VCaP (cell line): ENCODE measurements at regions not wholly inside any gene's neighbourhood (a gene's known extent, or its start where the extent isn't known, plus 50 kb on each side); places are given as distances from the start of the nearest gene placed in this dataset.

Experiments used
- H3K27ac ChIP-seq: fragments of 450-650 bp; 2 replicates; pipeline ENCODE4 v1.5.1; 2017
- CTCF ChIP-seq: fragments of 450-650 bp; conservative IDR thresholded peaks from 2 replicates; pipeline ENCODE4 v1.5.1; 2017; ENCODE audit warnings: mild to moderate bottlenecking, moderate library complexity

GRCh38 chr13:83178008-83178407 is 704.3 kb downstream of the SLITRK1 start:
- no peak for TF ChIP-seq CTCF
- no peak overlapping the region for H3K27ac ChIP-seq

GRCh38 chr13:83168590-83168989 is 713.7 kb downstream of the SLITRK1 start:
- no peak for TF ChIP-seq CTCF
- H3K27ac ChIP-seq: no peak overlapping the region

- TF ChIP-seq CTCF: no peak
- no peak overlapping the region for H3K27ac ChIP-seq
Measured at GRCh38 chr13:83167203-83167602, 715.1 kb downstream of the SLITRK1 start.

- TF ChIP-seq CTCF: no peak
- H3K27ac ChIP-seq: no peak overlapping the region
Measured at GRCh38 chr13:83166550-83166949, 715.7 kb downstream of the SLITRK1 start.

- H3K27ac ChIP-seq: no peak overlapping the region
- no peak for TF ChIP-seq CTCF
Measured at GRCh38 chr13:83162493-83162892, 719.8 kb downstream of the SLITRK1 start.

DNA sequence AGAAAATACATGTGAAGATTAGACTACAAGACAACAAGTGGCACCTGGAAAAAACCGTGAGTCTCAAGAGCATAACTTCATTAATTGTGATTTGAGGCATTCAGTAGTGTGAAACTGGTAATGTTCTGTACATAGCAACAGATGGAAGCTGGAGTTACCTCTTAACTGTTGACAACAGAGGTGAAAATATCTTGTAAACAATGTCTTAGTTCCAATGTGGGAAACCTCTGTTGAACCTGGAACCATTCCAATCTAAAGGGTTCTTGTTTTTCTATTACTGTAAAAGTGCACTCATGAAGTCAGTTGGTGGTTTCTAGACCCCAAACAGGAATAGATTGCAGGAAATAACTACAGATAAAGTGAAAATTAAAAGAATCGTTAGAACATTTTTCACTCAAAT is 728.4 kb downstream of the SLITRK1 start:
- TF ChIP-seq CTCF: no peak
- H3K27ac ChIP-seq: no peak overlapping the region

- no peak overlapping the region for H3K27ac ChIP-seq
- TF ChIP-seq CTCF: no peak
Measured at GRCh38 chr13:83151308-83151660, 731.0 kb downstream of the SLITRK1 start.
